DND-41 (cell line): ENCODE measurements at regions not wholly inside any gene's neighbourhood (a gene's known extent, or its start where the extent isn't known, plus 50 kb on each side); places are given as distances from the start of the nearest gene placed in this dataset.

Source experiments
- CTCF ChIP-seq: IDR thresholded peaks from 2 replicates; pipeline ENCODE4 v1.5.1; 2012; ENCODE audit warnings: borderline replicate concordance, low read length, moderate library complexity, mild to moderate bottlenecking; ENCODE audit not compliant: poor library complexity, severe bottlenecking; ENCODE audit errors: extremely low read depth
- EZH2 ChIP-seq: IDR thresholded peaks from 3 replicates; pipeline ENCODE4 v1.6.1; 2012; ENCODE audit warnings: borderline replicate concordance, low read depth, mild to moderate bottlenecking, moderate library complexity, low read length, inconsistent platforms; ENCODE audit not compliant: severe bottlenecking

- TF ChIP-seq CTCF (no peak), EZH2 (no peak)
Observed at GRCh38 chr19:30898353-30899103, 450.7 kb downstream of the TSHZ3 start.
